Astrocyte (in vitro differentiated cells and primary cell): ENCODE measurements at regions not wholly inside any gene's neighbourhood (a gene's known extent, or its start where the extent isn't known, plus 50 kb on each side); places are given as distances from the start of the nearest gene placed in this dataset.

ENCODE experiments used
- EZH2 ChIP-seq: IDR thresholded peaks from 2 replicates; pipeline ENCODE4 v1.6.1; 2012; ENCODE audit warnings: mild to moderate bottlenecking, low read length, inconsistent platforms; ENCODE audit not compliant: insufficient read depth
- TF ChIP-seq, protein P1 (sequence below): IDR thresholded peaks from 2 replicates; pipeline ENCODE4 v1.5.1; 2011; ENCODE audit warnings: low read depth, mild to moderate bottlenecking, inconsistent platforms, low read length, moderate library complexity; ENCODE audit not compliant: insufficient read depth

DNA sequence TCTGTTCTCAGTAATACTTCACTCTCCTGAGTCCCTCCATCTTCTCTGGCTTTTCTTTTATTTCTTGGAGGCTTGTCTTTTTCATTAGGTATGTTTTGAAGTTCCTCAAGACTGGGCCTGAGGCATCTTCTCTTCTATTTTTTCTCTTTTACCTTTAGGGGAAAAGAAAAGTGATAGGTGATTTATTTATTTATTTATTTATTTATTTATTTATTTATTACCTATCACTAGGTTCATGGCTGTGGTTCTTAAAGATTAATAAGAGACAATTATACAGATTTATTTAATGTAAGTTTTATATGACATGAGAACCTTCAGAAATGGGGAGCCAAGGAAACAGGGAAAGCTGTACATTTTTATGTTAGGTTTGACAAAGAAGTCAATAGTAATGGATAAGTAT, 330.3 kb upstream of the RBMS3 start:
- no peak for TF ChIP-seq EZH2
- TF ChIP-seq, protein P1, sequence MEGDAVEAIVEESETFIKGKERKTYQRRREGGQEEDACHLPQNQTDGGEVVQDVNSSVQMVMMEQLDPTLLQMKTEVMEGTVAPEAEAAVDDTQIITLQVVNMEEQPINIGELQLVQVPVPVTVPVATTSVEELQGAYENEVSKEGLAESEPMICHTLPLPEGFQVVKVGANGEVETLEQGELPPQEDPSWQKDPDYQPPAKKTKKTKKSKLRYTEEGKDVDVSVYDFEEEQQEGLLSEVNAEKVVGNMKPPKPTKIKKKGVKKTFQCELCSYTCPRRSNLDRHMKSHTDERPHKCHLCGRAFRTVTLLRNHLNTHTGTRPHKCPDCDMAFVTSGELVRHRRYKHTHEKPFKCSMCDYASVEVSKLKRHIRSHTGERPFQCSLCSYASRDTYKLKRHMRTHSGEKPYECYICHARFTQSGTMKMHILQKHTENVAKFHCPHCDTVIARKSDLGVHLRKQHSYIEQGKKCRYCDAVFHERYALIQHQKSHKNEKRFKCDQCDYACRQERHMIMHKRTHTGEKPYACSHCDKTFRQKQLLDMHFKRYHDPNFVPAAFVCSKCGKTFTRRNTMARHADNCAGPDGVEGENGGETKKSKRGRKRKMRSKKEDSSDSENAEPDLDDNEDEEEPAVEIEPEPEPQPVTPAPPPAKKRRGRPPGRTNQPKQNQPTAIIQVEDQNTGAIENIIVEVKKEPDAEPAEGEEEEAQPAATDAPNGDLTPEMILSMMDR = no peak
